ENCODE measurements at regions not wholly inside any gene's neighbourhood (a gene's known extent, or its start where the extent isn't known, plus 50 kb on each side); places are given as distances from the start of the nearest gene placed in this dataset.

- TF ChIP-seq CTCF (IDR thresholded peaks at IDR 0.05; ENCODE audit: insufficient read depth, low read length, poor library complexity, severe bottlenecking) = no peak
- no peak for DNase-seq (ENCODE audit: low read depth)
- Histone ChIP-seq H3K36me3 (ENCODE audit: control insufficient read depth, insufficient read depth, low read length) (no peaks in the 10 kb centered on the region), H3K4me3 (ENCODE audit: low read depth, low read length) (no peak overlapping the region), H3K27me3 (ENCODE audit: control insufficient read depth, insufficient read depth, low read length) (no peaks in the 10 kb centered on the region)
Observed at GRCh38 chr1:108038653-108039236, 73.8 kb upstream of the VAV3 start.

- H3K36me3 ChIP-seq (ENCODE audit: control insufficient read depth, insufficient read depth, low read length) = no peaks in the 10 kb centered on the region
- no peaks in the 10 kb centered on the region for H3K27me3 ChIP-seq (ENCODE audit: control insufficient read depth, insufficient read depth, low read length)
- no peak overlapping the region for H3K4me3 ChIP-seq (ENCODE audit: low read depth, low read length)
- DNase-seq (ENCODE audit: low read depth) = no peak
- TF ChIP-seq CTCF (IDR thresholded peaks at IDR 0.05; ENCODE audit: insufficient read depth, low read length, poor library complexity, severe bottlenecking) = no peak
Observed at GRCh38 chr1:108036796-108037562, 72.0 kb upstream of the VAV3 start.

- Histone ChIP-seq H3K36me3 (ENCODE audit: control insufficient read depth, insufficient read depth, low read length) (no peaks in the 10 kb centered on the region), H3K4me3 (ENCODE audit: low read depth, low read length) (no peak overlapping the region), H3K27me3 (ENCODE audit: control insufficient read depth, insufficient read depth, low read length) (no peaks in the 10 kb centered on the region)
- no peak for TF ChIP-seq CTCF (IDR thresholded peaks at IDR 0.05; ENCODE audit: insufficient read depth, low read length, poor library complexity, severe bottlenecking)
- DNase-seq (ENCODE audit: low read depth) = no peak
Observed at GRCh38 chr1:108034396-108034795, 69.4 kb upstream of the VAV3 start.

- TF ChIP-seq CTCF (IDR thresholded peaks at IDR 0.05; ENCODE audit: insufficient read depth, low read length, poor library complexity, severe bottlenecking) = no peak
- Histone ChIP-seq H3K27me3 (ENCODE audit: control insufficient read depth, insufficient read depth, low read length) (no peaks in the 10 kb centered on the region), H3K4me3 (ENCODE audit: low read depth, low read length) (no peak overlapping the region), H3K36me3 (ENCODE audit: control insufficient read depth, insufficient read depth, low read length) (no peaks in the 10 kb centered on the region)
- DNase-seq (ENCODE audit: low read depth) = no peak
Observed at GRCh38 chr1:108033550-108033951, 68.6 kb upstream of the VAV3 start.

GRCh38 chr1:108028841-108029388, 63.9 kb upstream of the VAV3 start:
- no peak for DNase-seq (ENCODE audit: low read depth)
- H3K27me3 ChIP-seq (ENCODE audit: control insufficient read depth, insufficient read depth, low read length) = no peaks in the 10 kb centered on the region
- H3K4me3 ChIP-seq (ENCODE audit: low read depth, low read length) = no peak overlapping the region
- TF ChIP-seq CTCF (IDR thresholded peaks at IDR 0.05; ENCODE audit: insufficient read depth, low read length, poor library complexity, severe bottlenecking) = no peak
- H3K36me3 ChIP-seq (ENCODE audit: control insufficient read depth, insufficient read depth, low read length) = no peaks in the 10 kb centered on the region

All from kidney epithelial cell (primary cell).